HepG2 (cell line): ENCODE measurements at regions not wholly inside any gene's neighbourhood (a gene's known extent, or its start where the extent isn't known, plus 50 kb on each side); places are given as distances from the start of the nearest gene placed in this dataset.

Source experiments
- ETV6 ChIP-seq: sonication (generic); formaldehyde crosslinking; conservative IDR thresholded peaks from 2 replicates; pipeline ENCODE4 v1.4.0; 2020; ENCODE audit warnings: missing genetic modification reagents
- GATAD2A ChIP-seq: IDR thresholded peaks from 2 replicates; pipeline ENCODE4 v1.6.1; 2016
- NFE2 ChIP-seq: sonication (generic); formaldehyde crosslinking; IDR thresholded peaks from 2 replicates; pipeline ENCODE4 v1.4.0; 2020; ENCODE audit warnings: missing genetic modification reagents
- POLR2AphosphoS5 ChIP-seq: IDR thresholded peaks from 2 replicates; pipeline ENCODE4 v1.6.1; 2012; ENCODE audit warnings: low read depth, low read length
- SIX1 ChIP-seq: sonication (generic); formaldehyde crosslinking; IDR thresholded peaks from 2 replicates; pipeline ENCODE4 v1.4.0; 2020; ENCODE audit warnings: missing genetic modification reagents, borderline replicate concordance
- SMAD3 ChIP-seq: sonication (generic); formaldehyde crosslinking; IDR thresholded peaks from 2 replicates; pipeline ENCODE4 v1.4.0; 2020; ENCODE audit warnings: missing genetic modification reagents
- UBTF ChIP-seq: sonication (generic); formaldehyde crosslinking; IDR thresholded peaks from 2 replicates; pipeline ENCODE4 v1.4.0; 2020; ENCODE audit warnings: mild to moderate bottlenecking, missing genetic modification reagents
- ZC3H13 ChIP-seq: sonication (generic); formaldehyde crosslinking; IDR thresholded peaks from 2 replicates; pipeline ENCODE4 v1.8.1; 2023; ENCODE audit warnings: mild to moderate bottlenecking, missing genetic modification reagents, moderate library complexity
- ZNF234 ChIP-seq: sonication (generic); formaldehyde crosslinking; conservative IDR thresholded peaks from 2 replicates; pipeline ENCODE4 v1.5.1; 2020; ENCODE audit warnings: mild to moderate bottlenecking, missing genetic modification reagents
- ZNF280D ChIP-seq: sonication (generic); formaldehyde crosslinking; IDR thresholded peaks from 2 replicates; pipeline ENCODE4 v1.5.1; 2020; ENCODE audit warnings: mild to moderate bottlenecking, missing genetic modification reagents
- ZNF354B ChIP-seq: sonication (generic); formaldehyde crosslinking; IDR thresholded peaks from 2 replicates; pipeline ENCODE4 v1.8.0; 2022; ENCODE audit warnings: mild to moderate bottlenecking, missing genetic modification reagents
- ZNF530 ChIP-seq: sonication (generic); formaldehyde crosslinking; IDR thresholded peaks from 2 replicates; pipeline ENCODE4 v1.5.0; 2020; ENCODE audit warnings: low read depth, mild to moderate bottlenecking, missing genetic modification reagents
- ZNF570 ChIP-seq: sonication (generic); formaldehyde crosslinking; IDR thresholded peaks from 2 replicates; pipeline ENCODE4 v1.4.0; 2020; ENCODE audit warnings: mild to moderate bottlenecking, missing genetic modification reagents, borderline replicate concordance
- ZNF576 ChIP-seq: sonication (generic); formaldehyde crosslinking; IDR thresholded peaks from 2 replicates; pipeline ENCODE4 v1.4.0; 2020; ENCODE audit warnings: mild to moderate bottlenecking, missing genetic modification reagents
- ZNF746 ChIP-seq: sonication (generic); formaldehyde crosslinking; IDR thresholded peaks from 2 replicates; pipeline ENCODE4 v1.8.0; 2022; ENCODE audit warnings: mild to moderate bottlenecking, missing genetic modification reagents
- ZNF777 ChIP-seq: sonication (generic); formaldehyde crosslinking; IDR thresholded peaks from 2 replicates; pipeline ENCODE4 v1.4.0; 2020; ENCODE audit warnings: missing genetic modification reagents
- TF ChIP-seq, protein P1 (sequence below): sonication (generic); formaldehyde crosslinking; IDR thresholded peaks from 2 replicates; pipeline ENCODE4 v1.4.0; 2020; ENCODE audit warnings: mild to moderate bottlenecking, missing genetic modification reagents

GRCh38 chr2:196413821-196414274 lies 225.7 kb upstream of the CCDC150 start (continued):
- TF ChIP-seq UBTF (CRISPR knock-in tag) (no peak), ZNF280D (CRISPR knock-in tag) (no peak), ZC3H13 (CRISPR knock-in tag) (no peak), GATAD2A (no peak), ZNF570 (no peak), POLR2AphosphoS5 (no peak), SIX1 (no peak), NFE2 (CRISPR knock-in tag) (no peak), ETV6 (no peak), ZNF234 (CRISPR knock-in tag) (no peak), SMAD3 (CRISPR knock-in tag) (no peak), ZNF777 (CRISPR knock-in tag) (no peak), ZNF746 (CRISPR knock-in tag) (no peak), ZNF576 (CRISPR knock-in tag) (no peak), ZNF530 (CRISPR knock-in tag) (no peak), ZNF354B (CRISPR knock-in tag) (no peak)
- TF ChIP-seq, protein P1, sequence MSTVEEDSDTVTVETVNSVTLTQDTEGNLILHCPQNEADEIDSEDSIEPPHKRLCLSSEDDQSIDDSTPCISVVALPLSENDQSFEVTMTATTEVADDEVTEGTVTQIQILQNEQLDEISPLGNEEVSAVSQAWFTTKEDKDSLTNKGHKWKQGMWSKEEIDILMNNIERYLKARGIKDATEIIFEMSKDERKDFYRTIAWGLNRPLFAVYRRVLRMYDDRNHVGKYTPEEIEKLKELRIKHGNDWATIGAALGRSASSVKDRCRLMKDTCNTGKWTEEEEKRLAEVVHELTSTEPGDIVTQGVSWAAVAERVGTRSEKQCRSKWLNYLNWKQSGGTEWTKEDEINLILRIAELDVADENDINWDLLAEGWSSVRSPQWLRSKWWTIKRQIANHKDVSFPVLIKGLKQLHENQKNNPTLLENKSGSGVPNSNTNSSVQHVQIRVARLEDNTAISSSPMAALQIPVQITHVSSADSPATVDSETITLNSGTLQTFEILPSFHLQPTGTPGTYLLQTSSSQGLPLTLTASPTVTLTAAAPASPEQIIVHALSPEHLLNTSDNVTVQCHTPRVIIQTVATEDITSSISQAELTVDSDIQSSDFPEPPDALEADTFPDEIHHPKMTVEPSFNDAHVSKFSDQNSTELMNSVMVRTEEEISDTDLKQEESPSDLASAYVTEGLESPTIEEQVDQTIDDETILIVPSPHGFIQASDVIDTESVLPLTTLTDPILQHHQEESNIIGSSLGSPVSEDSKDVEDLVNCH: no peak
